WTC11 (cell line): ENCODE measurements at regions not wholly inside any gene's neighbourhood (a gene's known extent, or its start where the extent isn't known, plus 50 kb on each side); places are given as distances from the start of the nearest gene placed in this dataset.

Experiments
- ATAC-seq: fragments of 200-7000 bp; cut with Tn5 transposase; 2 replicates; pipeline ENCODE4 v1.10.0; 2021; ENCODE audit warnings: mild to moderate bottlenecking, moderate library complexity
- CTCF ChIA-PET: fragments of 300-600 bp; sonication (Branson Sonifier 250); formaldehyde crosslinking; loops from one replicate; lab custom pipeline; 2021; ENCODE audit warnings: antibody characterized with exemption; lab: Charles Lee
- POLR2A ChIA-PET: fragments of 350-600 bp; sonication (Branson Sonifier 250); formaldehyde crosslinking; loops from one replicate; lab custom pipeline; 2021; ENCODE audit warnings: antibody characterized with exemption; lab: Charles Lee
- DNase-seq: peaks from one replicate; pipeline ENCODE4 v3.0.0; 2021; ENCODE audit warnings: low spot score
- H3K27ac Mint-ChIP-seq: 2 replicates; pipeline ENCODE4 v1.8.0; 2021; ENCODE audit warnings: mixed read lengths
- H3K27me3 Mint-ChIP-seq: 2 replicates; pipeline ENCODE4 v1.8.0; 2021; ENCODE audit warnings: low read depth, mild to moderate bottlenecking, moderate library complexity, mixed read lengths
- H3K36me3 Mint-ChIP-seq: 2 replicates; pipeline ENCODE4 v1.8.0; 2021; ENCODE audit warnings: mixed read lengths
- H3K4me1 Mint-ChIP-seq: 2 replicates; pipeline ENCODE4 v1.8.0; 2022; ENCODE audit warnings: mixed read lengths
- H3K4me3 Mint-ChIP-seq: 2 replicates; pipeline ENCODE4 v1.8.0; 2021; ENCODE audit warnings: mild to moderate bottlenecking, moderate library complexity, mixed read lengths
- H3K9me3 Mint-ChIP-seq: 2 replicates; pipeline ENCODE4 v1.8.0; 2021; ENCODE audit warnings: mixed read lengths
- CREB1 ChIP-seq: sonication (generic); formaldehyde crosslinking; IDR thresholded peaks from 2 replicates; pipeline ENCODE4 v1.8.0; 2023; ENCODE audit warnings: mild to moderate bottlenecking, missing genetic modification reagents
- EMX1 ChIP-seq: fragments of 250-450 bp; sonication (Bioruptor Pico); IDR thresholded peaks from 2 replicates; pipeline ENCODE4 v1.8.0; 2021; ENCODE audit warnings: mild to moderate bottlenecking
- GRHL2 ChIP-seq: fragments of 250-450 bp; sonication (Bioruptor Pico); IDR thresholded peaks from 2 replicates; pipeline ENCODE4 v1.8.0; 2022; ENCODE audit warnings: mild to moderate bottlenecking, moderate library complexity; ENCODE audit not compliant: insufficient replicate concordance, severe bottlenecking
- MAX ChIP-seq: sonication (generic); formaldehyde crosslinking; IDR thresholded peaks from 2 replicates; pipeline ENCODE4 v1.8.0; 2022; ENCODE audit warnings: mild to moderate bottlenecking, missing genetic modification reagents
- NFE2L1 ChIP-seq: sonication (generic); formaldehyde crosslinking; IDR thresholded peaks from 2 replicates; pipeline ENCODE4 v1.8.1; 2023; ENCODE audit warnings: missing genetic modification reagents
- NFYB ChIP-seq: sonication (generic); formaldehyde crosslinking; conservative IDR thresholded peaks from 2 replicates; pipeline ENCODE4 v1.8.0; 2022; ENCODE audit warnings: low read depth, missing genetic modification reagents
- NR2C2 ChIP-seq: sonication (generic); formaldehyde crosslinking; IDR thresholded peaks from 2 replicates; pipeline ENCODE4 v1.8.0; 2022; ENCODE audit warnings: mild to moderate bottlenecking, missing genetic modification reagents
- OVOL2 ChIP-seq: fragments of 250-450 bp; sonication (Bioruptor Pico); IDR thresholded peaks from 2 replicates; pipeline ENCODE4 v1.9.0; 2021; ENCODE audit warnings: mild to moderate bottlenecking, borderline replicate concordance
- SMAD3 ChIP-seq: sonication (generic); formaldehyde crosslinking; IDR thresholded peaks from 2 replicates; pipeline ENCODE4 v1.8.0; 2022; ENCODE audit warnings: missing genetic modification reagents, mild to moderate bottlenecking, borderline replicate concordance
- SMAD4 ChIP-seq: sonication (generic); formaldehyde crosslinking; IDR thresholded peaks from 2 replicates; pipeline ENCODE4 v1.8.0; 2022; ENCODE audit warnings: mild to moderate bottlenecking, missing genetic modification reagents
- ZNF121 ChIP-seq: sonication (generic); formaldehyde crosslinking; IDR thresholded peaks from 2 replicates; pipeline ENCODE4 v1.8.0; 2023; ENCODE audit warnings: missing genetic modification reagents
- ZNF219 ChIP-seq: sonication (generic); formaldehyde crosslinking; IDR thresholded peaks from 2 replicates; pipeline ENCODE4 v1.8.0; 2023; ENCODE audit warnings: missing genetic modification reagents, mild to moderate bottlenecking, borderline replicate concordance
- ZNF232 ChIP-seq: sonication (generic); formaldehyde crosslinking; IDR thresholded peaks from 2 replicates; pipeline ENCODE4 v1.8.0; 2022; ENCODE audit warnings: mild to moderate bottlenecking, missing genetic modification reagents
- ZNF317 ChIP-seq: sonication (generic); formaldehyde crosslinking; IDR thresholded peaks from 2 replicates; pipeline ENCODE4 v1.8.1; 2023; ENCODE audit warnings: low read depth, mild to moderate bottlenecking, moderate library complexity, missing genetic modification reagents, borderline replicate concordance
- ZNF671 ChIP-seq: fragments of 250-450 bp; sonication (Bioruptor Pico); IDR thresholded peaks from 2 replicates; pipeline ENCODE4 v1.8.0; 2021; ENCODE audit warnings: mild to moderate bottlenecking
- TF ChIP-seq, protein P1 (sequence below): sonication (generic); formaldehyde crosslinking; IDR thresholded peaks from 2 replicates; pipeline ENCODE4 v1.8.0; 2023; ENCODE audit warnings: missing genetic modification reagents
- TF ChIP-seq, protein P2 (sequence below): fragments of 250-450 bp; sonication (Bioruptor Pico); IDR thresholded peaks from 2 replicates; pipeline ENCODE4 v1.9.0; 2021; ENCODE audit warnings: mild to moderate bottlenecking
- TF ChIP-seq, protein P3 (sequence below): fragments of 200-600 bp; IDR thresholded peaks from 2 replicates; pipeline ENCODE4 v1.8.0; 2022; ENCODE audit warnings: antibody characterized with exemption
- TF ChIP-seq, protein P4 (sequence below): fragments of 250-450 bp; sonication (Bioruptor Pico); IDR thresholded peaks from 2 replicates; pipeline ENCODE4 v1.9.0; 2021; ENCODE audit warnings: mild to moderate bottlenecking, borderline replicate concordance
- TF ChIP-seq, protein P5 (sequence below): sonication (generic); formaldehyde crosslinking; IDR thresholded peaks from 2 replicates; pipeline ENCODE4 v1.8.0; 2023; ENCODE audit warnings: mild to moderate bottlenecking, missing genetic modification reagents

DNA sequence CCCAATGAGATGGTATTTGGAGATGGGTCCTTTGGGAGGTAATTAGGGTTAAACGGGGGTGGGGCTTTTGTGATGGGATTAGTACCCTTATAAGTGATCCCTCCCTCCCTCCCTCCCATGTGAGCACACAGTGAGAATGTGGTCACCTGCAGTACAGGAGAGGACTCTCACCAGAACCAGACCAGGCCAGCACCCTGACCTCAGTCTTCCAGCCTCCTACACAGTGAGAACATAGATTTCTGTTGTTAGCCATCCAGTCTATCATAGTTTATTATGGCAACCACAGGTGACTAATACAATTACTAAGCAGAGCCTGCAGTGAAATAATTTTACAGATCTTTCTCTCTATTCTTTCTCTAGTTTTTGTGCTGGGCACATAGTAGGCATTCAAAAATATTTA lies 137.7 kb upstream of the PKDCC start:
- CTCF ChIA-PET, result no interaction called here
- ATAC-seq, result no peak; the same call in 1 of the 2 replicates
- H3K4me1 Mint-ChIP-seq, result peaks cover 14% of the 10 kb centered on the region
- H3K27ac Mint-ChIP-seq, result no peak overlapping the region
- H3K36me3 Mint-ChIP-seq, result no peaks in the 10 kb centered on the region
- no peak overlapping the region for H3K4me3 Mint-ChIP-seq
- DNase-seq, result no peak
- H3K9me3 Mint-ChIP-seq, result no peaks in the 10 kb centered on the region
- no peak for TF ChIP-seq OVOL2
- TF ChIP-seq, protein P1, sequence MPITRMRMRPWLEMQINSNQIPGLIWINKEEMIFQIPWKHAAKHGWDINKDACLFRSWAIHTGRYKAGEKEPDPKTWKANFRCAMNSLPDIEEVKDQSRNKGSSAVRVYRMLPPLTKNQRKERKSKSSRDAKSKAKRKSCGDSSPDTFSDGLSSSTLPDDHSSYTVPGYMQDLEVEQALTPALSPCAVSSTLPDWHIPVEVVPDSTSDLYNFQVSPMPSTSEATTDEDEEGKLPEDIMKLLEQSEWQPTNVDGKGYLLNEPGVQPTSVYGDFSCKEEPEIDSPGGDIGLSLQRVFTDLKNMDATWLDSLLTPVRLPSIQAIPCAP (CRISPR knock-in tag), result no peak
- no peak for TF ChIP-seq ZNF121 (CRISPR knock-in tag)
- TF ChIP-seq SMAD4 (CRISPR knock-in tag), result no peak
- TF ChIP-seq ZNF219 (CRISPR knock-in tag), result no peak
- TF ChIP-seq MAX, result no peak
- TF ChIP-seq, protein P2, sequence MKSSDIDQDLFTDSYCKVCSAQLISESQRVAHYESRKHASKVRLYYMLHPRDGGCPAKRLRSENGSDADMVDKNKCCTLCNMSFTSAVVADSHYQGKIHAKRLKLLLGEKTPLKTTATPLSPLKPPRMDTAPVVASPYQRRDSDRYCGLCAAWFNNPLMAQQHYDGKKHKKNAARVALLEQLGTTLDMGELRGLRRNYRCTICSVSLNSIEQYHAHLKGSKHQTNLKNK (CRISPR knock-in tag), result no peak
- no peak for TF ChIP-seq CREB1 (CRISPR knock-in tag)
- no peak for TF ChIP-seq NFE2L1 (CRISPR knock-in tag)
- TF ChIP-seq, protein P3, sequence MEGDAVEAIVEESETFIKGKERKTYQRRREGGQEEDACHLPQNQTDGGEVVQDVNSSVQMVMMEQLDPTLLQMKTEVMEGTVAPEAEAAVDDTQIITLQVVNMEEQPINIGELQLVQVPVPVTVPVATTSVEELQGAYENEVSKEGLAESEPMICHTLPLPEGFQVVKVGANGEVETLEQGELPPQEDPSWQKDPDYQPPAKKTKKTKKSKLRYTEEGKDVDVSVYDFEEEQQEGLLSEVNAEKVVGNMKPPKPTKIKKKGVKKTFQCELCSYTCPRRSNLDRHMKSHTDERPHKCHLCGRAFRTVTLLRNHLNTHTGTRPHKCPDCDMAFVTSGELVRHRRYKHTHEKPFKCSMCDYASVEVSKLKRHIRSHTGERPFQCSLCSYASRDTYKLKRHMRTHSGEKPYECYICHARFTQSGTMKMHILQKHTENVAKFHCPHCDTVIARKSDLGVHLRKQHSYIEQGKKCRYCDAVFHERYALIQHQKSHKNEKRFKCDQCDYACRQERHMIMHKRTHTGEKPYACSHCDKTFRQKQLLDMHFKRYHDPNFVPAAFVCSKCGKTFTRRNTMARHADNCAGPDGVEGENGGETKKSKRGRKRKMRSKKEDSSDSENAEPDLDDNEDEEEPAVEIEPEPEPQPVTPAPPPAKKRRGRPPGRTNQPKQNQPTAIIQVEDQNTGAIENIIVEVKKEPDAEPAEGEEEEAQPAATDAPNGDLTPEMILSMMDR, result no peak
- TF ChIP-seq EMX1 (CRISPR knock-in tag), result no peak
- TF ChIP-seq NR2C2 (CRISPR knock-in tag), result no peak
- TF ChIP-seq GRHL2 (CRISPR knock-in tag), result no peak
- TF ChIP-seq ZNF232 (CRISPR knock-in tag), result no peak
- no peak for TF ChIP-seq ZNF317 (CRISPR knock-in tag)
- TF ChIP-seq ZNF671 (CRISPR knock-in tag), result no peak
- TF ChIP-seq, protein P4, sequence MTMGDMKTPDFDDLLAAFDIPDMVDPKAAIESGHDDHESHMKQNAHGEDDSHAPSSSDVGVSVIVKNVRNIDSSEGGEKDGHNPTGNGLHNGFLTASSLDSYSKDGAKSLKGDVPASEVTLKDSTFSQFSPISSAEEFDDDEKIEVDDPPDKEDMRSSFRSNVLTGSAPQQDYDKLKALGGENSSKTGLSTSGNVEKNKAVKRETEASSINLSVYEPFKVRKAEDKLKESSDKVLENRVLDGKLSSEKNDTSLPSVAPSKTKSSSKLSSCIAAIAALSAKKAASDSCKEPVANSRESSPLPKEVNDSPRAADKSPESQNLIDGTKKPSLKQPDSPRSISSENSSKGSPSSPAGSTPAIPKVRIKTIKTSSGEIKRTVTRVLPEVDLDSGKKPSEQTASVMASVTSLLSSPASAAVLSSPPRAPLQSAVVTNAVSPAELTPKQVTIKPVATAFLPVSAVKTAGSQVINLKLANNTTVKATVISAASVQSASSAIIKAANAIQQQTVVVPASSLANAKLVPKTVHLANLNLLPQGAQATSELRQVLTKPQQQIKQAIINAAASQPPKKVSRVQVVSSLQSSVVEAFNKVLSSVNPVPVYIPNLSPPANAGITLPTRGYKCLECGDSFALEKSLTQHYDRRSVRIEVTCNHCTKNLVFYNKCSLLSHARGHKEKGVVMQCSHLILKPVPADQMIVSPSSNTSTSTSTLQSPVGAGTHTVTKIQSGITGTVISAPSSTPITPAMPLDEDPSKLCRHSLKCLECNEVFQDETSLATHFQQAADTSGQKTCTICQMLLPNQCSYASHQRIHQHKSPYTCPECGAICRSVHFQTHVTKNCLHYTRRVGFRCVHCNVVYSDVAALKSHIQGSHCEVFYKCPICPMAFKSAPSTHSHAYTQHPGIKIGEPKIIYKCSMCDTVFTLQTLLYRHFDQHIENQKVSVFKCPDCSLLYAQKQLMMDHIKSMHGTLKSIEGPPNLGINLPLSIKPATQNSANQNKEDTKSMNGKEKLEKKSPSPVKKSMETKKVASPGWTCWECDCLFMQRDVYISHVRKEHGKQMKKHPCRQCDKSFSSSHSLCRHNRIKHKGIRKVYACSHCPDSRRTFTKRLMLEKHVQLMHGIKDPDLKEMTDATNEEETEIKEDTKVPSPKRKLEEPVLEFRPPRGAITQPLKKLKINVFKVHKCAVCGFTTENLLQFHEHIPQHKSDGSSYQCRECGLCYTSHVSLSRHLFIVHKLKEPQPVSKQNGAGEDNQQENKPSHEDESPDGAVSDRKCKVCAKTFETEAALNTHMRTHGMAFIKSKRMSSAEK (CRISPR knock-in tag), result no peak
- no peak for TF ChIP-seq NFYB (CRISPR knock-in tag)
- TF ChIP-seq, protein P5, sequence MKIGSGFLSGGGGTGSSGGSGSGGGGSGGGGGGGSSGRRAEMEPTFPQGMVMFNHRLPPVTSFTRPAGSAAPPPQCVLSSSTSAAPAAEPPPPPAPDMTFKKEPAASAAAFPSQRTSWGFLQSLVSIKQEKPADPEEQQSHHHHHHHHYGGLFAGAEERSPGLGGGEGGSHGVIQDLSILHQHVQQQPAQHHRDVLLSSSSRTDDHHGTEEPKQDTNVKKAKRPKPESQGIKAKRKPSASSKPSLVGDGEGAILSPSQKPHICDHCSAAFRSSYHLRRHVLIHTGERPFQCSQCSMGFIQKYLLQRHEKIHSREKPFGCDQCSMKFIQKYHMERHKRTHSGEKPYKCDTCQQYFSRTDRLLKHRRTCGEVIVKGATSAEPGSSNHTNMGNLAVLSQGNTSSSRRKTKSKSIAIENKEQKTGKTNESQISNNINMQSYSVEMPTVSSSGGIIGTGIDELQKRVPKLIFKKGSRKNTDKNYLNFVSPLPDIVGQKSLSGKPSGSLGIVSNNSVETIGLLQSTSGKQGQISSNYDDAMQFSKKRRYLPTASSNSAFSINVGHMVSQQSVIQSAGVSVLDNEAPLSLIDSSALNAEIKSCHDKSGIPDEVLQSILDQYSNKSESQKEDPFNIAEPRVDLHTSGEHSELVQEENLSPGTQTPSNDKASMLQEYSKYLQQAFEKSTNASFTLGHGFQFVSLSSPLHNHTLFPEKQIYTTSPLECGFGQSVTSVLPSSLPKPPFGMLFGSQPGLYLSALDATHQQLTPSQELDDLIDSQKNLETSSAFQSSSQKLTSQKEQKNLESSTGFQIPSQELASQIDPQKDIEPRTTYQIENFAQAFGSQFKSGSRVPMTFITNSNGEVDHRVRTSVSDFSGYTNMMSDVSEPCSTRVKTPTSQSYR, result no peak
- TF ChIP-seq SMAD3 (CRISPR knock-in tag), result no peak
- TF ChIP-seq, all 79 proteins: peak for 0
- POLR2A ChIA-PET, result no interaction called here
- H3K27me3 Mint-ChIP-seq, result peaks cover 4% of the 10 kb centered on the region; the same call in 1 of the 2 replicates
